ENCODE measurements at regions not wholly inside any gene's neighbourhood (a gene's known extent, or its start where the extent isn't known, plus 50 kb on each side); places are given as distances from the start of the nearest gene placed in this dataset.
"Not testable (repeated sequence)": the region's sequence is repeated elsewhere in the genome, so short reads cannot be mapped to it uniquely, and the experiment has no call there.

DNA sequence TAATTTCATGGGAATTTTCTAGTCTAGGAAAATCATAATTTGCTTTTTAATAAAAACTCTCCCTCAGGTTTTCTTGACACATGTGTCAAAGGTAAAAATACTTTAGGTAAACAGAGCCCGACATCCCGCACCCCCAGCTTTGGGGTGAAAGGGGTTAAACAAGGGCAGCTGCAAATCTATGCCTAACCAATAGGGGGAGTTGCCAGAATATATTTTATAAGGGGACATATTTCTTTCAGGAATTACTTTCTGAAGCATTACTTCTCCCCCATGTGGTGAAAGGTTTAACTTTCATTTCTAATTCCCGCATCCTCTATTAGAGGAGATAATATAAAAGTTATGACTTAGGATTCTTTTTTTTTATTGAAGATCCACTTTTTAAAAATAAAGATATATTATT, 53.9 kb upstream of the HEPH start:
- DNase-seq, result peak in 1 of 2 experiments; percentile 46

DNA sequence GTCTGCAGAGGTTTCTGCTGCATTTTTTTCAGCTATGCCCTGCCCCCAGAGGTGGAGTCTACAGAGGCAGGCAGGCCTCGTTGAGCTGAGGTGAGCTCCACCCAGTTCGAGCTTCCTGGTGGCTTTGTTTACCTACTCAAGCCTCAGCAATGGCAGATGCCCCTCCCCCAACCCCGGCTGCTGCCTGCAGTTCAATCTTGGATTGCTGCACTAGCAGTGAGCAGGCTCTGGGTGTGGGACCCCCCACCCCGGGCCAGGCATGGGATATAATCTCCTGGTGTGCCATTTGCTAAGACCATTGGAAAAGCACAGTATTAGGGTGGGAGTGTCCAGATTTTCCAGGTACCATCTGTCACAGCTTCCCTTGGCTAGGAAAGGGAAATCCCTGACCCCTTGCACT, 56.2 kb upstream of the HEPH start:
- DNase-seq, result not testable (repeated sequence)

DNA sequence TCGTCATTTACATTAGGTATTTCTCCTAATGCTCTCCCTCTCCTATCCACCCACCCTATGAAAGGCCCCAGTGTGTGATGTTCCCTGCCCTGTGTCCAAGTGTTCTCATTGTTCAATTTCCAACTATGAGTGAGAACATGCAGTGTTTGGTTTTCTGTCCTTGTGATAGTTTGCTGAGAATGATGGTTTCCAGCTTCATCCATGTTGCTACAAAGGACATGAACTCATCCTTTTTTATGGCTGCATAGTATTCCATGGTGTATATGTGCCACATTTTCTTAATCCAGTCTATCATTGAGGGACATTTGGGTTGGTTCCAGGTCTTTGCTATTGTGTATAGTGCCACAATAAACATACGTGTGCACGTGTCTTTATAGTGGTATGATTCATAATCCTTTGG, 61.6 kb upstream of the HEPH start:
- not testable (repeated sequence) for DNase-seq

DNA sequence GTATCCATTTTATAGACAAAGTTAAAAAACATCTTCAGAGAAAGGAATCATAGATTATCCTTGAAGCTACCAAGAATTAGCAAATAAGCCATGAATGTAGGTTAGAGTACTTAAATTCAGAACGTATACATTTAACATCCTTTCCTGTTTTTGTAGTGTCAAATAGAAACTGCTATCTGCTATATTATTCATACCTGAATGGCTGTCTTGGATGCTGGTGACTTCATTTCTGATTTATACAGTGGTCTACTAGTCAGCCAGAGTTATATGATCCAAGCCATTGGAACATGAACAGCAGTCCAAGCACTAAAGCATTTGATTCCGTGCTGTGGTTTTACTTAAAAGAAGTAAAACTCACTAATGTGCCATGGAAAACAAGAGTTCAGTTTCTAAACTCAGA, 58.3 kb upstream of the VSIG4 start:
- DNase-seq, result no peak

DNA sequence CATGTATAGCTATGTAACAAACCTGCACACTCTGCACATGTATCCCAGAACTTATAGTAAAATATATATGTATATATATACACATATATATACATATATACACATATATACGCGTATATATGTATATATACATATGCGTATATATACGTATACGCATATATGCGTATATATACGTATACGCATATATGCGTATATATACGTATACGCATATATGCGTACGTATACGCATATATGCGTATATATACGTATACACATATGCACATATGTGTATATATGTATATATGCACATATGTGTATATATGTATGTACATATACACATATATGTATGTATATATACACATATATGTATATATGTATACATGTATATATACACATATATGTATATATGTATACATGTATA, 57.1 kb upstream of the VSIG4 start:
- not testable (repeated sequence) for DNase-seq

DNA sequence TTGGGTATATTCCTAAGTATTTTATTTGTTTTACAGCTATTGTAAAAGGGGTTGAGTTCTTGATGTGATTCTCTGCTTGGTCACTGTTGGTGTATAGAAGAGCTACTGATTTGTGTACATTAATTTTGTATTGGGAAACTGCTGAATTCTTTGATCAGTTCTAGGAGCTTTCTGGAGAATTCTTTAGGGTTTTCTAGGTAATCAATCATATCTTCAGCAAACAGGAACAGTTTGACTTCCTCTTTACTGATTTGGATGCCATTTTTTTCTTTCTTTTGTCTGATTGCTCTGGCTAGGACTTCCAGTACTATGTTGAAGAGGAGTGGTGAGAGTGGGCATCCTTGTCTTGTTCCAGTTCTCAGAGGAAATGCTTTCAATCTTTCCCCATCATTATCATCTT, 50.1 kb upstream of the VSIG4 start:
- not testable (repeated sequence) for DNase-seq
